ENCODE measurements at regions not wholly inside any gene's neighbourhood (a gene's known extent, or its start where the extent isn't known, plus 50 kb on each side); places are given as distances from the start of the nearest gene placed in this dataset.

DNA sequence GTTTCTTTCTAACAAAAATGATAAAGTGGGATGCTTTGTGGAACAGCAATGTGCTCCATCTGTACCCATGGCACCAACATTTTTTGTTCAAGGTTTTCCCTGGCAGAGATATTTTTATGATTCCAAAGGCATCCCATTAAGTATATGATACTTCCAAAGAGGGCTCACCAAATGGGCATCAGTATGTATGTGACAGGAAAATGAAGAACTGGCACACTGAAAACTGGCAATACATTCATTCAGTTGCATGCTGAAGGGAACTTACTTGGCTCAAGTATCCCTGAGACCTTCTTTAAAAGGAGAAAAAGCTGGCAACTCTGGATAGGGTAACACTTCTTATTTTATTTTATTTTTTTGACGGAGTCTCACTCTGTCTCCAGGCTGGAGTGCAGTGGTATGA is 249.8 kb downstream of the IL20RB start:
- 88 to 96% (median 90%) methylated on average over 1 of the region's 1 CpG for WGBS, 4 donors
- Histone ChIP-seq H3K4me1 (peaks cover 0 to 10% (median 0%) of the 10 kb centered on the region in 12 donors), H3K27ac (no peak overlapping the region), H3K36me3 (no peaks in the 10 kb centered on the region), H3K27me3 (no peaks in the 10 kb centered on the region), H3K4me3 (no peak overlapping the region), H3K9me3 (no peaks in the 10 kb centered on the region)
- TF ChIP-seq, protein P1, sequence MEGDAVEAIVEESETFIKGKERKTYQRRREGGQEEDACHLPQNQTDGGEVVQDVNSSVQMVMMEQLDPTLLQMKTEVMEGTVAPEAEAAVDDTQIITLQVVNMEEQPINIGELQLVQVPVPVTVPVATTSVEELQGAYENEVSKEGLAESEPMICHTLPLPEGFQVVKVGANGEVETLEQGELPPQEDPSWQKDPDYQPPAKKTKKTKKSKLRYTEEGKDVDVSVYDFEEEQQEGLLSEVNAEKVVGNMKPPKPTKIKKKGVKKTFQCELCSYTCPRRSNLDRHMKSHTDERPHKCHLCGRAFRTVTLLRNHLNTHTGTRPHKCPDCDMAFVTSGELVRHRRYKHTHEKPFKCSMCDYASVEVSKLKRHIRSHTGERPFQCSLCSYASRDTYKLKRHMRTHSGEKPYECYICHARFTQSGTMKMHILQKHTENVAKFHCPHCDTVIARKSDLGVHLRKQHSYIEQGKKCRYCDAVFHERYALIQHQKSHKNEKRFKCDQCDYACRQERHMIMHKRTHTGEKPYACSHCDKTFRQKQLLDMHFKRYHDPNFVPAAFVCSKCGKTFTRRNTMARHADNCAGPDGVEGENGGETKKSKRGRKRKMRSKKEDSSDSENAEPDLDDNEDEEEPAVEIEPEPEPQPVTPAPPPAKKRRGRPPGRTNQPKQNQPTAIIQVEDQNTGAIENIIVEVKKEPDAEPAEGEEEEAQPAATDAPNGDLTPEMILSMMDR (IDR thresholded peaks at IDR 0.05): no peak
- TF ChIP-seq POLR2A (IDR thresholded peaks at IDR 0.05): no peak
- intact Hi-C loops (cut with DNase I): no loop called here
- ATAC-seq (no peak), DNase-seq (no peak)

DNA sequence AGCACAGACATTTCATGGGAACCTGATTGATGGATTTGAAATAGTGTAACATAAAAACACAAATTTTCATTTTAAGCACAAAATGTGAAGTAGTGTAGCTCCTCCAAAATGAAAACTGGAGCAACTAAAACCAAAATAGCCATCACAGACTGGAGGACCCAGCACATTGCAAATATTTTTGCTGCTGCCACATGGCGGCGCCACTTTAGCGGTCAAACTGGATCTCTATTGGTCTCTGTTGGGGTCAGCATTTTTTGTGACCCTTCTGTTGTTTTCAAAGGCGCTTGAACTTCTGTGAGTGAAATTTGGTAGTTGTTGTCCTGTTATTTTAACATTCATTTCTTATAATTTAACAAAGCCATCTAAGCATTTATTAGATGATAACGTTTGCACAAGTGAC is 259.9 kb downstream of the IL20RB start:
- Histone ChIP-seq H3K4me3 (no peak overlapping the region), H3K27ac (no peak overlapping the region), H3K4me1 (no peaks in the 10 kb centered on the region), H3K36me3 (no peaks in the 10 kb centered on the region), H3K9me3 (peaks cover 0 to 18% (median 0%) of the 10 kb centered on the region in 12 donors), H3K27me3 (no peaks in the 10 kb centered on the region)
- intact Hi-C loops (cut with DNase I): no loop called here
- no peak for TF ChIP-seq POLR2A (IDR thresholded peaks at IDR 0.05)
- TF ChIP-seq, protein P1 (IDR thresholded peaks at IDR 0.05): peak in 4 of 12 donors; percentile 14 to 35 (median 17)
- no peak for ATAC-seq
- no peak for DNase-seq
- 28 to 33% (median 30%) methylated on average over 5 of the region's 5 CpGs for WGBS, 4 donors

DNA sequence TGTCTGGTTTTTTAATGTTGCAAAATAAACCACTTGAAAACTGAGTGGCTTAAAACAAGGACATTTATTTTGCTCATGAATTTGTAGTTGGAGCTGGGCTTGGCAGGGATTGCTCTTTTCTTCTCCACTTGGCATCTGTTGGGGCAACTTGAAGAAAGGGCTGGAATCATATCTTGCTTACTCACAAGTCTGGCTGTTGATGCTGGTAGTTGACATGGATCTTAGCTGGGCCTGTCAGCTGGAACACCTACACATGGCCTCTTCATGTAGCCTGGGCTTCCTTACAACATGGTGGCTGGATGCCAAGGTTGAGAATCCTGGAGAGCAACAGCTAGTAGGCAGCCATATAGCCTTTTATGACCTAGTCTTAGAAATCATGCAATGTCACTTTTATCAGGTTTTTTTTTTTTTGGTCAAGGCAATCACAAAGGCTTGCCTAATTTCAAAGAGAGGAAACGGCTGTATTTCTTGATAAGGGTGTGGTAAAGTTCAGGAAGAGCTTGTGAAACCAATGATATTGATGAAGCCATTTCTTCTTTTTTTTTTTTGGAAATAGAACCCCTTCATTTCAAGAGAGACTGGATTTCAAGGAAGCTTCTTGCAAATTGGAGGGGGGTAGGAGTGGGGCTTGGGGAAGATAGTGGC is 262.1 kb downstream of the IL20RB start:
- no peak overlapping the region for H3K27ac ChIP-seq
- intact Hi-C loops (cut with DNase I): loop anchor here in 1 of 10 donors (5.0 kb wide), 1 partner anchor 687 kb away; no protein-coding TSS in a partner anchor
- TF ChIP-seq, protein P1 (IDR thresholded peaks at IDR 0.05): no peak
- TF ChIP-seq POLR2A (IDR thresholded peaks at IDR 0.05): no peak
- H3K36me3 ChIP-seq: no peaks in the 10 kb centered on the region
- H3K4me3 ChIP-seq: no peak overlapping the region
- H3K9me3 ChIP-seq: peaks cover 0 to 17% (median 0%) of the 10 kb centered on the region in 12 donors
- 57 to 61% (median 59%) methylated on average over 1 of the region's 1 CpG for WGBS, 4 donors
- ATAC-seq (no peak), DNase-seq (no peak)
- H3K4me1 ChIP-seq: no peaks in the 10 kb centered on the region
- H3K27me3 ChIP-seq: no peaks in the 10 kb centered on the region

DNA sequence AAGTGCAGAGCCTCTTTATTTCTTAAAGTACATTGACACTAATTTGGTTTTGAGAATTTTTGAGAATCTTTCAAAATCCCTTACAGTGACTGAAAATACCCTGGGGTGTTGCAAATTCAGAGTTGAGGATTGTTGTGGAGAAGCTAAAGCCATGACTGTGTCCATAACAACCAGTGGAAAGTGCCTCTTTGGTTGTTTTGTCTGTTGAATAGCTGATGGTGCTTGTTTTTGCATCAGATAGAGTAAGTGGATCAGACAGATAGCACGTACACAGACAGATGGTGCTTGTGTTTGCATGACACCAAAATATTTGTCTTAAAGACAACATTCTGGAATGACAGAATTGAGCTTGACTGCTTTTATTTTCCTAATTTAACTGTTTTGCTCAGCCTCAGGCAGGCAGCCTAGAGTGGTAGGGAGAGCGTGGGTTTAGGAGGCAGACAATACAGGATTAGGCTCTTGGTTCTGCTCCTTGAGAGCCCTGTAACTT is 265.0 kb downstream of the IL20RB start:
- intact Hi-C loops (cut with DNase I): loop anchor here in 1 of 10 donors (5.0 kb wide), 1 partner anchor 685 kb away; no protein-coding TSS in a partner anchor
- Histone ChIP-seq H3K4me1 (no peaks in the 10 kb centered on the region), H3K27ac (no peak overlapping the region), H3K9me3 (peaks cover 0 to 9% (median 0%) of the 10 kb centered on the region in 12 donors), H3K4me3 (no peak overlapping the region), H3K36me3 (no peaks in the 10 kb centered on the region), H3K27me3 (peaks cover 0 to 3% (median 0%) of the 10 kb centered on the region in 9 donors)
- 41 to 59% (median 52%) methylated on average over 2 of the region's 2 CpGs for WGBS, 4 donors
- ATAC-seq (no peak), DNase-seq (no peak)
- TF ChIP-seq, protein P1 (IDR thresholded peaks at IDR 0.05): no peak
- no peak for TF ChIP-seq POLR2A (IDR thresholded peaks at IDR 0.05)
